H9 (cell line): ENCODE measurements at regions not wholly inside any gene's neighbourhood (a gene's known extent, or its start where the extent isn't known, plus 50 kb on each side); places are given as distances from the start of the nearest gene placed in this dataset.

Experiments used
- DNase-seq: peaks from one replicate; pipeline ENCODE4 v3.0.0-alpha.2; 2017
- H2AFZ ChIP-seq: one replicate; pipeline ENCODE4 v1.6.1; 2013; ENCODE audit warnings: mild to moderate bottlenecking, low read length, control low read depth, moderate library complexity
- H2AK5ac ChIP-seq: 2 replicates; pipeline ENCODE4 v1.6.1; 2013; ENCODE audit warnings: low read length, control low read depth, mixed read lengths; ENCODE audit not compliant: insufficient read length
- H2BK120ac ChIP-seq: one replicate; pipeline ENCODE4 v1.6.1; 2013; ENCODE audit warnings: low read depth, mild to moderate bottlenecking, low read length, control low read depth, inconsistent platforms; ENCODE audit not compliant: poor library complexity, severe bottlenecking
- H2BK12ac ChIP-seq: 2 replicates; pipeline ENCODE4 v1.6.1; 2013; ENCODE audit warnings: low read length, control low read depth, mixed read lengths, low read depth; ENCODE audit not compliant: insufficient read length
- H2BK15ac ChIP-seq: 2 replicates; pipeline ENCODE4 v1.6.1; 2013; ENCODE audit warnings: low read depth, low read length, control low read depth
- H2BK20ac ChIP-seq: one replicate; pipeline ENCODE4 v1.6.1; 2013; ENCODE audit warnings: low read depth, mild to moderate bottlenecking, low read length, control low read depth, inconsistent platforms; ENCODE audit not compliant: poor library complexity, severe bottlenecking
- H2BK5ac ChIP-seq: 2 replicates; pipeline ENCODE4 v1.6.1; 2013; ENCODE audit warnings: low read length, control low read depth, mixed read lengths; ENCODE audit not compliant: insufficient read length
- H3K14ac ChIP-seq: 2 replicates; pipeline ENCODE4 v1.6.1; 2013; ENCODE audit warnings: low read length, control low read depth; ENCODE audit not compliant: insufficient read depth
- H3K18ac ChIP-seq: 2 replicates; pipeline ENCODE4 v1.6.1; 2013; ENCODE audit warnings: low read depth, mild to moderate bottlenecking, mixed read lengths, low read length, control low read depth; ENCODE audit not compliant: insufficient read length
- H3K23ac ChIP-seq: 2 replicates; pipeline ENCODE4 v1.6.1; 2013; ENCODE audit warnings: low read length, control low read depth, mixed read lengths, low read depth; ENCODE audit not compliant: insufficient read length
- H3K23me2 ChIP-seq: 2 replicates; pipeline ENCODE4 v1.6.1; 2013; ENCODE audit warnings: low read depth, mild to moderate bottlenecking, mixed read lengths, low read length, control low read depth; ENCODE audit not compliant: insufficient read length, poor library complexity, severe bottlenecking
- H3K27ac ChIP-seq: 2 replicates; pipeline ENCODE4 v1.5.1; 2013; ENCODE audit warnings: low read length, control low read depth, mixed read lengths, low read depth; ENCODE audit not compliant: insufficient read length
- H3K27me3 ChIP-seq: 2 replicates; pipeline ENCODE4 v1.6.1; 2013; ENCODE audit warnings: low read length, control low read depth, inconsistent platforms; ENCODE audit not compliant: insufficient read depth
- H3K4ac ChIP-seq: 2 replicates; pipeline ENCODE4 v1.6.1; 2013; ENCODE audit warnings: low read depth, mild to moderate bottlenecking, control low read depth, inconsistent platforms, low read length, moderate library complexity
- H3K4me1 ChIP-seq: 2 replicates; pipeline ENCODE4 v1.6.1; 2013; ENCODE audit warnings: low read length, control low read depth, inconsistent platforms; ENCODE audit not compliant: insufficient read depth
- H3K4me2 ChIP-seq: 2 replicates; pipeline ENCODE4 v1.6.1; 2013; ENCODE audit warnings: low read length, control low read depth, mixed read lengths; ENCODE audit not compliant: insufficient read length, insufficient read depth
- H3K56ac ChIP-seq: 2 replicates; pipeline ENCODE4 v1.6.1; 2013; ENCODE audit warnings: low read depth, mild to moderate bottlenecking, mixed read lengths, low read length, control low read depth; ENCODE audit not compliant: insufficient read length
- H3K79me1 ChIP-seq: 2 replicates; pipeline ENCODE4 v1.6.1; 2013; ENCODE audit warnings: low read depth, mild to moderate bottlenecking, moderate library complexity, low read length, control low read depth, inconsistent platforms; ENCODE audit not compliant: insufficient read depth, poor library complexity, severe bottlenecking
- H3K79me2 ChIP-seq: 2 replicates; pipeline ENCODE4 v1.6.1; 2013; ENCODE audit warnings: low read length, control low read depth, inconsistent platforms; ENCODE audit not compliant: insufficient read depth
- H3K9ac ChIP-seq: 2 replicates; pipeline ENCODE4 v1.6.1; 2013; ENCODE audit warnings: low read length, control low read depth, mixed read lengths; ENCODE audit not compliant: insufficient read length; ENCODE audit errors: extremely low read depth
- H3K9me3 ChIP-seq: one replicate; pipeline ENCODE4 v1.6.1; 2013; ENCODE audit warnings: low read depth, low read length, inconsistent platforms; ENCODE audit not compliant: control insufficient read depth
- H3T11ph ChIP-seq: one replicate; pipeline ENCODE4 v1.6.1; 2013; ENCODE audit warnings: mild to moderate bottlenecking, low read length, control low read depth, inconsistent platforms
- H4K20me1 ChIP-seq: one replicate; pipeline ENCODE4 v1.6.1; 2013; ENCODE audit not compliant: control insufficient read depth, insufficient read length, insufficient read depth
- H4K5ac ChIP-seq: 2 replicates; pipeline ENCODE4 v1.6.1; 2013; ENCODE audit warnings: low read depth, mild to moderate bottlenecking, mixed read lengths, low read length, control low read depth; ENCODE audit not compliant: insufficient read length
- H4K8ac ChIP-seq: replicated peaks from 2 replicates; pipeline ENCODE4 v1.6.1; 2013; ENCODE audit warnings: low read length, control low read depth, mixed read lengths, low read depth; ENCODE audit not compliant: insufficient read length
- H4K91ac ChIP-seq: 2 replicates; pipeline ENCODE4 v1.6.1; 2013; ENCODE audit warnings: low read depth, mild to moderate bottlenecking, moderate library complexity, mixed read lengths, low read length, control low read depth; ENCODE audit not compliant: insufficient read length
- H3K27ac Mint-ChIP-seq, 3 experiments: 2 replicates in 2 of 3; 3 replicates in 1 of 3; pipeline ENCODE4 v1.8.0; 2020 to 2021; ENCODE audit warnings: mixed read lengths in 3 of 3, mild to moderate bottlenecking in 1 of 3, moderate library complexity in 1 of 3
- H3K27me3 Mint-ChIP-seq: 2 replicates; pipeline ENCODE4 v1.8.0; 2021; ENCODE audit warnings: low read depth, mild to moderate bottlenecking, moderate library complexity, mixed read lengths
- H3K36me3 Mint-ChIP-seq, 3 experiments: 2 replicates in 2 of 3; 3 replicates in 1 of 3; pipeline ENCODE4 v1.8.0; 2020 to 2021; ENCODE audit warnings: low read depth in 3 of 3, mixed read lengths in 3 of 3; ENCODE audit not compliant: insufficient read depth in 1 of 3
- H3K4me1 Mint-ChIP-seq, 2 experiments: 2 replicates each; pipeline ENCODE4 v1.8.0; 2020; ENCODE audit warnings: mixed read lengths in 2 of 2
- H3K4me3 Mint-ChIP-seq, 2 experiments: 2 replicates in 1 of 2; 3 replicates in 1 of 2; pipeline ENCODE4 v1.8.0; 2020 to 2021; ENCODE audit warnings: mild to moderate bottlenecking in 2 of 2, mixed read lengths in 2 of 2, moderate library complexity in 1 of 2
- H3K9me3 Mint-ChIP-seq, 2 experiments: 2 replicates in 1 of 2; 3 replicates in 1 of 2; pipeline ENCODE4 v1.8.0; 2020; ENCODE audit warnings: mild to moderate bottlenecking in 2 of 2, mixed read lengths in 2 of 2, moderate library complexity in 1 of 2
- WGBS: extraction: QIAGEN DNeasy Blood & Tissue Kit; methylation state at CpG from one replicate; pipeline ENCODE4 v1.1.7; 2013; ENCODE audit warnings: missing lambda C conversion rate, low lambda C conversion rate, mixed read lengths; ENCODE audit not compliant: insufficient read length; ENCODE audit errors: extremely low coverage; 5-methylcytosine and 5-hydroxymethylcytosine counted together
- TF ChIP-seq, protein P1 (sequence below): fragments of 200-600 bp; sonication (generic); conservative IDR thresholded peaks from 3 replicates; pipeline ENCODE4 v1.8.0; 2021; ENCODE audit warnings: antibody characterized with exemption, mild to moderate bottlenecking

DNA sequence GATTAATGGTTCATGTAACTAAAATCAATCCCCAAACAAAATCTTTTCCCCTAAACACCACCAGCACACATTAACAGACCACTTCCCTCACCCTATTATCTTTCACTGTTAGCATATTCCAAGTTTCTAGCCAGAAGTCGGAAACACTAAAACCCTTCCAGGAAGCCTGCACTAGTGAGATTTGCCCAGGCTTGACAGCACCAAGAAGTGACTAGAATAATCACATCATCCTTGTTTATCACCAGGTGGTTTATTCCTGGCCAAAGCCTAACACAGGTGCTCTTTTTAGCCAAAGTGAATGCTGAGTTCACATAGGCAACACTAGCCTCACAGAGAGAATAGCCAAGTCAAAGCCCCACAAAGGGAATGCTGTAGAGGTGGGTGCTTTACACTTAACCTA lies 221.2 kb upstream of the HNRNPA3 start:
- no peaks in the 10 kb centered on the region for H3K4me1 Mint-ChIP-seq
- no peaks in the 10 kb centered on the region; the same call in 1 of the 2 replicates for H3K27me3 Mint-ChIP-seq
- H3K9me3 Mint-ChIP-seq, result peaks cover 0 to 3% of the 10 kb centered on the region in 2 experiments; a peak in 1 of 5 replicates
- Histone ChIP-seq H3K27me3 (no peaks in the 10 kb centered on the region), H2BK15ac (no peak overlapping the region), H2BK12ac (no peak overlapping the region), H2BK5ac (no peak overlapping the region), H3K4ac (no peak overlapping the region), H4K20me1 (no peaks in the 10 kb centered on the region), H3K23me2 (no peaks in the 10 kb centered on the region), H3K23ac (no peak overlapping the region), H2BK20ac (no peak overlapping the region), H3K18ac (no peak overlapping the region), H4K5ac (no peak overlapping the region), H3T11ph (no peak overlapping the region), H3K4me1 (no peaks in the 10 kb centered on the region), H3K79me1 (no peaks in the 10 kb centered on the region), H2AK5ac (no peak overlapping the region), H2AFZ (no peak overlapping the region), H3K79me2 (no peaks in the 10 kb centered on the region), H3K56ac (no peak overlapping the region), H4K91ac (no peak overlapping the region), H3K14ac (no peak overlapping the region), H3K27ac (no peak overlapping the region), H3K9me3 (no peaks in the 10 kb centered on the region), H2BK120ac (no peak overlapping the region), H3K9ac (no peak overlapping the region), H4K8ac (no peak overlapping the region), H3K4me2 (no peak overlapping the region)
- TF ChIP-seq, protein P1, sequence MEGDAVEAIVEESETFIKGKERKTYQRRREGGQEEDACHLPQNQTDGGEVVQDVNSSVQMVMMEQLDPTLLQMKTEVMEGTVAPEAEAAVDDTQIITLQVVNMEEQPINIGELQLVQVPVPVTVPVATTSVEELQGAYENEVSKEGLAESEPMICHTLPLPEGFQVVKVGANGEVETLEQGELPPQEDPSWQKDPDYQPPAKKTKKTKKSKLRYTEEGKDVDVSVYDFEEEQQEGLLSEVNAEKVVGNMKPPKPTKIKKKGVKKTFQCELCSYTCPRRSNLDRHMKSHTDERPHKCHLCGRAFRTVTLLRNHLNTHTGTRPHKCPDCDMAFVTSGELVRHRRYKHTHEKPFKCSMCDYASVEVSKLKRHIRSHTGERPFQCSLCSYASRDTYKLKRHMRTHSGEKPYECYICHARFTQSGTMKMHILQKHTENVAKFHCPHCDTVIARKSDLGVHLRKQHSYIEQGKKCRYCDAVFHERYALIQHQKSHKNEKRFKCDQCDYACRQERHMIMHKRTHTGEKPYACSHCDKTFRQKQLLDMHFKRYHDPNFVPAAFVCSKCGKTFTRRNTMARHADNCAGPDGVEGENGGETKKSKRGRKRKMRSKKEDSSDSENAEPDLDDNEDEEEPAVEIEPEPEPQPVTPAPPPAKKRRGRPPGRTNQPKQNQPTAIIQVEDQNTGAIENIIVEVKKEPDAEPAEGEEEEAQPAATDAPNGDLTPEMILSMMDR, result no peak
- no CpG with 5 or more reads among the region's 1 CpG for WGBS
- H3K4me3 Mint-ChIP-seq, result no peak overlapping the region
- no peak overlapping the region for H3K27ac Mint-ChIP-seq
- no peak for DNase-seq
- no peaks in the 10 kb centered on the region for H3K36me3 Mint-ChIP-seq
